Peyer's patch (tissue), 4 donors: ENCODE measurements at regions not wholly inside any gene's neighbourhood (a gene's known extent, or its start where the extent isn't known, plus 50 kb on each side); places are given as distances from the start of the nearest gene placed in this dataset.
"Not testable (repeated sequence)": the region's sequence is repeated elsewhere in the genome, so short reads cannot be mapped to it uniquely, and the experiment has no call there.

ENCODE experiments used
- DNase-seq, 3 donors: peaks; one replicate each; pipeline ENCODE4 v3.0.0-alpha.2; 2017 to 2019
- H3K27ac ChIP-seq, 4 donors: fragments of 200-600 bp; sonication (generic); one replicate each; pipeline ENCODE4 v1.5.1; 2016 to 2019
- H3K27me3 ChIP-seq, 2 donors: fragments of 200-600 bp; sonication (generic); one replicate each; pipeline ENCODE4 v1.5.1; 2019
- H3K36me3 ChIP-seq, 3 donors: fragments of 200-600 bp; sonication (generic); one replicate each; pipeline ENCODE4 v1.5.1; 2016 to 2019
- H3K4me1 ChIP-seq, 4 donors: fragments of 200-600 bp; sonication (generic); one replicate each; pipeline ENCODE4 v1.5.1; 2016 to 2019
- H3K4me3 ChIP-seq, 4 donors: fragments of 200-600 bp; sonication (generic); 1 replicate in 3 of 4; 2 replicates in 1 of 4; pipeline ENCODE4 v1.5.1; 2016 to 2019; ENCODE audit warnings: mild to moderate bottlenecking in 1 of 4
- H3K9me3 ChIP-seq, 4 donors: fragments of 200-600 bp; sonication (generic); one replicate each; pipeline ENCODE4 v1.5.1; 2016 to 2019; ENCODE audit warnings: mild to moderate bottlenecking in 1 of 4
- CTCF ChIP-seq, 6 experiments: fragments of 450-650 bp in 4 of 6; fragments of 200-600 bp in 2 of 6; sonication (generic) in 1 of 6; IDR thresholded peaks; one replicate each; pipeline ENCODE4 v1.5.1; 2017 to 2019; ENCODE audit warnings: antibody characterized with exemption in 6 of 6, mild to moderate bottlenecking in 3 of 6, moderate library complexity in 1 of 6
- POLR2A ChIP-seq, 2 donors: fragments of 450-650 bp; IDR thresholded peaks; one replicate each; pipeline ENCODE4 v1.5.1; 2017; ENCODE audit warnings: antibody characterized with exemption in 2 of 2, mild to moderate bottlenecking in 2 of 2, moderate library complexity in 2 of 2

GRCh38 chr10:52583336-52583735, 189.2 kb downstream of the MBL2 start:
- no peaks in the 10 kb centered on the region for H3K36me3 ChIP-seq
- TF ChIP-seq CTCF (IDR thresholded peaks at IDR 0.05) (no peak), POLR2A (IDR thresholded peaks at IDR 0.05) (no peak)
- no peak overlapping the region for H3K27ac ChIP-seq
- peaks cover 0 to 4% (median 0%) of the 10 kb centered on the region in 4 donors for H3K9me3 ChIP-seq
- no peaks in the 10 kb centered on the region for H3K4me1 ChIP-seq
- H3K27me3 ChIP-seq, result no peaks in the 10 kb centered on the region
- no peak overlapping the region for H3K4me3 ChIP-seq
- no peak for DNase-seq

GRCh38 chr10:52586710-52587109, 185.9 kb downstream of the MBL2 start:
- Histone ChIP-seq H3K9me3 (peaks cover 0 to 4% (median 0%) of the 10 kb centered on the region in 4 donors), H3K27me3 (no peaks in the 10 kb centered on the region), H3K27ac (no peak overlapping the region), H3K4me1 (no peaks in the 10 kb centered on the region), H3K36me3 (no peaks in the 10 kb centered on the region), H3K4me3 (no peak overlapping the region)
- TF ChIP-seq CTCF (IDR thresholded peaks at IDR 0.05), result no peak
- TF ChIP-seq POLR2A (IDR thresholded peaks at IDR 0.05), result no peak
- no peak for DNase-seq

GRCh38 chr10:52597189-52597863, 175.3 kb downstream of the MBL2 start:
- no peak for DNase-seq
- Histone ChIP-seq H3K4me1 (no peaks in the 10 kb centered on the region), H3K27me3 (no peaks in the 10 kb centered on the region), H3K27ac (no peak overlapping the region), H3K9me3 (no peaks in the 10 kb centered on the region), H3K36me3 (no peaks in the 10 kb centered on the region), H3K4me3 (no peak overlapping the region)
- TF ChIP-seq POLR2A (IDR thresholded peaks at IDR 0.05) (no peak), CTCF (IDR thresholded peaks at IDR 0.05) (no peak)

GRCh38 chr10:52598936-52599335, 173.6 kb downstream of the MBL2 start:
- Histone ChIP-seq H3K9me3 (no peaks in the 10 kb centered on the region), H3K4me3 (no peak overlapping the region), H3K4me1 (no peaks in the 10 kb centered on the region), H3K27ac (no peak overlapping the region), H3K36me3 (no peaks in the 10 kb centered on the region), H3K27me3 (no peaks in the 10 kb centered on the region)
- no peak for DNase-seq
- TF ChIP-seq CTCF (IDR thresholded peaks at IDR 0.05) (no peak), POLR2A (IDR thresholded peaks at IDR 0.05) (no peak)

- TF ChIP-seq POLR2A (IDR thresholded peaks at IDR 0.05), result no peak
- no peak for TF ChIP-seq CTCF (IDR thresholded peaks at IDR 0.05)
- Histone ChIP-seq H3K27me3 (no peaks in the 10 kb centered on the region), H3K4me1 (no peaks in the 10 kb centered on the region), H3K4me3 (no peak overlapping the region), H3K27ac (no peak overlapping the region), H3K9me3 (no peaks in the 10 kb centered on the region), H3K36me3 (no peaks in the 10 kb centered on the region)
- no peak for DNase-seq
These were observed 172.9 kb downstream of the MBL2 start for GRCh38 chr10:52599551-52600200.

GRCh38 chr10:52604131-52604530, 168.5 kb downstream of the MBL2 start:
- H3K4me1 ChIP-seq, H3K9me3 ChIP-seq, H3K36me3 ChIP-seq, H3K27me3 ChIP-seq, H3K4me3 ChIP-seq, DNase-seq, H3K27ac ChIP-seq: not testable (repeated sequence)
